GM21619 (cell line): ENCODE measurements at regions not wholly inside any gene's neighbourhood (a gene's known extent, or its start where the extent isn't known, plus 50 kb on each side); places are given as distances from the start of the nearest gene placed in this dataset.
A peak's percentile ranks its signal among the peaks of the same experiment; 100 is the strongest.
"Not testable (repeated sequence)": the region's sequence is repeated elsewhere in the genome, so short reads cannot be mapped to it uniquely, and the experiment has no call there.

Experiments used
- ATAC-seq: cut with Tn5 transposase; IDR thresholded peaks from one replicate; pipeline ENCODE4 v1.9.1; 2021; ENCODE audit not compliant: unreplicated experiment

DNA sequence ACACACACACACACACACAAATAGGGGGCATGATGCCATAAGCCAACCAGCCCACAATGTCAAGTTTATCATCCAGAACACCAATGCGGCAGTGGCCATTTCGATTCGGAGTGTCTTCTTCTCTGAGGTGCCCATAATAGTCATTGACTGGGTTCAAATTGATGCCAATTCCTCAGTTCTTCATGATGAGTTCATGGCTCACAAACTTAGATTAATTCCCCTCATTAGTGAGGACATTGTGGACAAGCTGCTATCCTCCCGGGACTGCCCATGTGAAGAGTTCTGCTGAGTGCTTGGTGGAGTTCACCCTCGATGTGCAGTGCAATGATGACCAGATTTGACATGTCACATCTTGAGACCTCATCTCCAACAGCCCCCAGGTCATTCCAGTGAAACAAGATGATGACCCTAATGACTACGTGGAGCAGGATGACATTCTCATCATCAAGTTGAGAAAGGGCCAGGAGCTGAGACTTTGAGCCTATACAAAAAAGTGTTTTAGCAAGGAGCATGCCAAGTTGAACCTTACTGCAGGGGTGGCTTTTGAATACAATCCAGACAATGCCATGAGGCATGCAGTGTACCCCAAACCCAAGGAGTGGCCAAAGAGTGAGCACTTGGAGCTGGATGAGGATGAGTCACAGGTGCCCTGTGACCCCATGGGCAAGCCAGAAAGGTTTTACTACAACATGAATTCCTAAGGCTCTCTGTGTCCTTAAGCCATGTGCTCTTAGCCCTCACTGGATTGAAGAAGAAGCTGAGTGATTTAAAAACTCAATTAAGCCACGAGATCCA, 211.6 kb upstream of the SAMSN1 start:
- ATAC-seq = no peak

DNA sequence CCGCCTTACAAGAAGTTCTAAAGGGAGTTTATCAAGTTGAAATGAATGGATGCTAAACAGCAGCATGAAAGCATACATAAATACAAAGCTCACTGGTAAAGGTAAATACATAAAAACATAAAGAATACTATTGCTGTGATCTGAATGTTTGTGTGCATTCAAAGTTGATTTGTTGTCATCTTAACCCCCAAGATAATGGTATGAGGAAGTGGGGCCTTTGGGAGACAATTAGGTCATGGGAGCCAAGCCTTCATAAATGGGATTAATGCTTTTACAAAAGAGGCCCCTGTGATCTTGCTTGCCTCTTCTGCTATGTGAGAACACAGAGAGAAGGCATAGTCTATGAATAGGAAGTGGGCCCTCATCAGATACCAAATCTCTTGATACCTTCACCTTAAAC, 209.0 kb upstream of the SAMSN1 start:
- no peak for ATAC-seq

GRCh38 chr21:14754682-14755081, 208.6 kb upstream of the SAMSN1 start:
- ATAC-seq = no peak

GRCh38 chr21:14754259-14754604, 208.1 kb upstream of the SAMSN1 start:
- no peak for ATAC-seq

GRCh38 chr21:14753466-14754258, 207.5 kb upstream of the SAMSN1 start:
- no peak for ATAC-seq

- ATAC-seq = no peak
Observed at GRCh38 chr21:14753069-14753465, 207.0 kb upstream of the SAMSN1 start.

DNA sequence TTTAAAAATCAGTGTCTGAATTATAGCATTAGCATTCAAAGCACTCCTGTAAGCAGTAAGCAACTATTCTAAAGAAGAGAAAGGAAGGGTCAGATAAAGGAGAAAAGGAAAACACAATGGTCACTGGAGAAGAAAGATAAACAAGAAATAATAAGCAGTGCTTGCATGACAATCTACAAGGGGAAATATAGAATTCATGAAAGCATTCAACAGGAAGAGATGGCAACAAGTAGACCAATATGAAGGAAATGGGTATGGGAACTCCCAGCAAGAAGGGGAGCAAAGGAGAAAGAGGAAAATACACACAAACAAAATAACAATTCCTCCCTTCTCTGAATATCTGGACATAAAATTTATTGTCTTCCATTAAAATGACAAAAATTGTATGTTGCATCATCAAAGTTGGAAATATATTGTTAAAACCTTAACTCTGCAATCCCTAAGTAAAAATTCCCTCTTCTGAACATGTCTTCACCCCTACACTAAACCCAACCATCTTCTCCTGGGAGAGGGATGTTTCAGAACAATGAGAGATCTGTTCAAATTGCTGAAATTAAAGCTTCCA, 206.3 kb upstream of the SAMSN1 start:
- no peak for ATAC-seq

- no peak for ATAC-seq
Observed at GRCh38 chr21:14751602-14752344, 205.7 kb upstream of the SAMSN1 start.

DNA sequence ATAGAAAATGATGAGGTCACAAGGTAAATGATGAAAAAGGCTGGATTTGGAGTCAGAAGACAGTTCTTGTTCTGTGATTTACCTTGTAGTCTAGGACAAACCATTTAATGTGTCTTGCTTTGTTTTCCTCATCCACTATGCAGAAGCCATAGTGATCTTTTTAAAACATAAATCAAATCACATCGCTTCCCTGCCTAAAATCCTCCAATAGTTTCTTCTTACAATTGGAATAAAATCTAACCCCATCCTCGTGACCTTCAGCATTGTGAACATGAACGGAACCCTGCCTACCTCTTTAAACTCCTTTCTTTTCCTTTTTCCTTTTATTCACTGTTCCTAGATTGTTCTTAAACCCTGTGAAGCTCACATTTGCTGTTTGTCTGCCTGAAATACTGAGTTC, 204.9 kb upstream of the SAMSN1 start:
- no peak for ATAC-seq

DNA sequence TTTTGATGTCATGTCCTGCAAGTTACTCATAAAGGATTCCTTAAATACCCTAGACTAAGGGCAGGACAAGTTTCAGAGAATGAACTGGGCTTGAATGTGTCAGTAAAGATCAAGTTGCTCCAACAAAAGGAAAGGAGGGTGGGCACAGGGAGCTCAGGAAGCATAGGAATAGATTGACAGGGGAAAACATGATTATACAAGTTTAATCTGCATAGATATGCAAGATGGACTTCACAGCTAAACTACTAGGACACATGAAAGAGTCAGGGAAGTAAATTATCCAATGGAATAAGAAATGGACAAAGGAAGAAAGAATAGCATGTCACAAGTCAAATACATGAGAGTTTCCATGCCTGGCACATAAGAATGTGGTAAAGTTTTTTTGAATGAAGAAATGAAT, 203.9 kb upstream of the SAMSN1 start:
- no peak for ATAC-seq

GRCh38 chr21:14748662-14749061, 202.5 kb upstream of the SAMSN1 start:
- ATAC-seq = no peak

DNA sequence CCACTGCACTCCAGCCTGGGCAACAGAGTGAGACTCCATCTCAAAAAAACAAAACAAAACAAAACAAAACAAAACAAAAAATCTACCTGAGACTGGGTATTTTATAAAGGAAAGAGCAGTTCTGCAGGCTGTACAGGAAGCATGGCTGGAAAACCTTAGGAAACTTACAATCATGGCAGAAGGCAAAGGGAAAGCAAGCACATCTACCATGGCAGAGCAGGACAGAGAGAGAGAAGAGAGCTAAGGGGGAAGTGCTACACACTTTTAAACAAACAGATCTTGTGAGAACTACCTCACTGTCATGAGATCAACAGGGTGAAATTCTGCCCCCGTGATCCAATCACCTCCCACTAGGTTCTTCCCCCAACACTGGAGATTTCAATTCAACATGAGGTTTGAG, 198.3 kb upstream of the SAMSN1 start:
- ATAC-seq = no peak

DNA sequence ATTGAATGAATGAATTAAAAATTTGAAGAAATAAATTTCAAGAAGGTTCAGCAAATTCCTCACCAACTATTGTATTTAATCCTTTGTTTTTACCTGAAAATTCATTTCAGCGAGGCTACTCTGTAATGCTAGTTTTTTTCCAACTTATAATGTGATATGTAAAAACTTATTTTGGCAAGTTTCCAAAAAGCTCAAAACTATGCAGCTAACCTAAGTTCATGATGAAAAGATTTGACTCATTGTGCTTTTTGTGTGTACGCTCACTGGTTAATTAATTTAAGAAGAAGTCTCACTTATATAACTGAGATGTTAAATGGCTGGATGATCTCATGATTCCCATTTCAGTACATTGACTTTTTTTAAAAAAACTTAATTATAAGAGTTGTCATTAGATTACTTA, 196.0 kb upstream of the SAMSN1 start:
- ATAC-seq = no peak

GRCh38 chr21:14741256-14741655, 195.1 kb upstream of the SAMSN1 start:
- ATAC-seq = no peak

DNA sequence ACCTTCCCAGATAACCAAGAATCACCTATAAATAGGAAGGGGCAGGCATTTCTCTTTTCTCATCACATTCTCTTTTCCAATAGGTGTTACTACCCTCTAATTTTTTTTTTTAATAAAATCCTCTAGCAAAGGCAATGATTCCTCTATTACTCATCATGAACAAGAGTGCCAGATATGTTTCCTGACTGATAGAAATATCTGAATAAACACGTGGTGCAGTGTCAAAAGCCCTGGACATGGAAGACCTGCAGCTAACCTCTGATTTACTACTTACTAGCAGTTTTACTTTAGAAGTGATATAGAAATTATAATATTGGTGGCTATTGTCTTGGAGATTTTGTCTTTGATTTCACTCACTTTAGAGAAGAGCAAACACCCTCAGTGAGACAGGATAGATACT, 194.6 kb upstream of the SAMSN1 start:
- no peak for ATAC-seq

DNA sequence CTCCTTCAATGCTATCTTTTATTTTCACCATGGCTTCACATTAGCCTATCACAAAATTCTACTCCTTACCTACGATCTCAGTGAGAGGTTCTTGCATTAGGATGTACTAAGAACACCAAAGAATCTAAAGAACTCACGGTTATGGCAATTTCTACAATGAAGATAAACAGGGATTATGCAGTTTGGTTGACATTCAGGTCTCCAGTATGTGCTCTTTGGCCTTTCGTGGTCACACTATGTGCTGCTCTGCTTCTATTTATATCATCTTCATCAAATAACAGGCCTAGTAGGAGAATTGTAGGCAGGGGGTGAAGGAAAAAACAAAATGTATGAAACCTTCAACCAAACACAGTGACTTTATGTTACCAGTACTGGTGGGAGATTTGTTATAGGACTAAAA, 194.0 kb upstream of the SAMSN1 start:
- no peak for ATAC-seq

DNA sequence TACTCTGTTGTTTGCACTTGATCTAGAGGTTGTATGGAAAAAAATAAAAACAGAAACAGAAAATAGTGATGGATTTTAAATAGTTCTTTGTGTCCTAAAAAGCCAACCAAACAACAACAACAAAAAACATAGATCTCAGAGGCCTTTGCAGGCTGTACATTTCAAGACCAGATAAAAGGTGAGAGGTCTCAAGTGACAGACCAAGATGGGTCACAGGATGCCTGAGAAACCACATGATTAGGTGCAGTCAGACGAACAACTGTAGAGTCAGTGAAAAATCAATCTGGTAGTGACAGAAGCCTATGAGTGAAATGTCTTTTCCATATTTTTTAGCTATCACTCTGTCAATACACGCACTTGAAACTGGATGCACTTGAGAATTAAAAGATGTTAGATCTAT, 193.5 kb upstream of the SAMSN1 start:
- no peak for ATAC-seq

DNA sequence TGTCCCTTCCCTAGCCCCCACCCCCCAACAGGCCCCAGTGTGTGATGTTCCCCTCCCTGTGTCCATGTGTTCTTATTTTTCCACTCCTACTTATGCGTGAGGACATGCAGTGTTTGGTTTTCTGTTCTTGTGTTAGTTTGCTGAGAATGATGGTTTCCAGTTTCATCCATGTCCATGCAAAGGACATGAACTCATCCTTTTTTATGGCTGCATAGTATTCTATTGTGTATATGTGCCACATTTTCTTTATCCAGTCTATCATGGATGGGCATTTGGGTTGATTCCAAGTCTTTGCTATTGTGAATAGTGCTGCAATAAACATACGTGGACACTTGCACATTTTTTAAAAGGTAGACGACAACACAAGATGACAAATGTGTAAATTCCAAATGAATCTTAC, 192.5 kb upstream of the SAMSN1 start:
- ATAC-seq = not testable (repeated sequence)

DNA sequence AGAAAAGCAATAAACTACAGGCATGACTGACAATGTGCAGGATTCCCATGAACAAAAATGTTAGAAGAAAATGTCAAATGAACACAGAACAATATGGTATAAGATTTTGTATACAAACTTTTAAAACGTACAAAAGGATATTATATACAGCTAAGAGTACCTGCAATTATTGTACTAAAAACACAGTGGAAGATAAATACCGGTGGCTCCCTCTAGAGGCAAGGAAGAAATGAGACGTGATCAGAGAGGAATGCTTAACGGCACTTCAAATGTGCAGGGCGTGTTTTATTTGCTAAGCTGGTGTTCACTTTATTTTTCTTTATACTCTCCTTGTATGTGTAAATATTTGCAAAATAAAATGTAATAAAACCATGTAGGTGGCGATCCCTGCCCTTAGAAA, 191.8 kb upstream of the SAMSN1 start:
- ATAC-seq = no peak

- no peak for ATAC-seq
Observed at GRCh38 chr21:14737284-14737691, 191.2 kb upstream of the SAMSN1 start.

DNA sequence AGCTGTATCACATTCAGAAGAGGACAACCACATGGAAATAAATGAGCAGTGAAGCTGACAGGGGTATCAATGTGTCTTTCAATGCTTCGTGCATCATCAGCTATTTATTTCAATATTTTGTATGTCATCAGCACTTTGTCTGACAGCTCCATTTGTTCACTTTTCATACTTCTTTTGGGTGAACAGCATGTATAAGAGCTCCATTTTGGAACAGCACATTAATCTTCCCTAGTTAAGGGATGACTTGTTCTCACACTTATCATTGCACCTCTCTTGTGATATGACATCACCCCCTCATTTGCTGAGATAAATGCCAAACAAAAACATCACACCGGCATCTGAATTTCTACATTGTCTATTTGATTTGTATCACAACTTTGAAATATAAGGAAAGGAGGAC, 190.6 kb upstream of the SAMSN1 start:
- ATAC-seq = no peak

- peak; percentile 70 for ATAC-seq
Observed at GRCh38 chr21:14736162-14736561, 190.0 kb upstream of the SAMSN1 start.
